ENCODE measurements at regions not wholly inside any gene's neighbourhood (a gene's known extent, or its start where the extent isn't known, plus 50 kb on each side); places are given as distances from the start of the nearest gene placed in this dataset.

DNA sequence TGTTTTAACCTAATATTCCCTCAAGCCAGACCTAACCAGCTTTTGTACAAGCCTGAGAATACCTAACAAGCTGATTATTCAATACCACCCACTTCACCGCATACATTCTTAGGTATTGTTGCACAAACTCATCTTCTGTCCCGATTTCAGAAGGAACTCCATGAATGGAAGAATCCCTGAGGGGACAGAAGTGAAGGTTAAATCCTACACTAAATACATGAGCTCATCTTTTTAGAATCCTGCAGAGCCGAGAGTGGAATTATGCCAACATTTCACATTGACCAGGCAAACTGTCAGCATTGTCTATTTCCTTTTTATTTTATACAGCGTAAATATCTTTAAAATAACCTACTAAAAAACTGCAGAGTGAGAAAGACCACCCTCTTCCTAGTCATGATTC lies 140.7 kb upstream of the PRICKLE1 start:
- H3K18ac ChIP-seq (ENCODE audit: low read length) = no peak overlapping the region
- no peak overlapping the region for H3K4me2 ChIP-seq (ENCODE audit: low read length)
- no peaks in the 10 kb centered on the region for H3K36me3 ChIP-seq (ENCODE audit: control insufficient read depth in 1 of 2, insufficient read depth in 2 of 2, low read length in 2 of 2)
- H3K4me3 ChIP-seq (ENCODE audit: low read depth, low read length) = no peak overlapping the region
- H2BK5ac ChIP-seq (ENCODE audit: low read depth, low read length, poor library complexity) = no peak overlapping the region
- no peaks in the 10 kb centered on the region for H3K79me2 ChIP-seq (ENCODE audit: control insufficient read depth, insufficient read depth, low read length, poor library complexity)
- H2AFZ ChIP-seq (ENCODE audit: insufficient read depth, low read length, poor library complexity) = no peak overlapping the region
- no peaks in the 10 kb centered on the region for H3K79me1 ChIP-seq (ENCODE audit: low read length)
- H3K23ac ChIP-seq (ENCODE audit: low read length) = no peak overlapping the region
- H2BK12ac ChIP-seq (ENCODE audit: low read length) = no peak overlapping the region
- H3K9ac ChIP-seq (ENCODE audit: low read length) = no peak overlapping the region
- no peaks in the 10 kb centered on the region for H3K4me1 ChIP-seq (ENCODE audit: control insufficient read depth in 1 of 2, insufficient read depth in 2 of 2, low read length in 2 of 2)
- no peak overlapping the region for H3K4ac ChIP-seq (ENCODE audit: low read depth, low read length)
- no peak overlapping the region for H4K8ac ChIP-seq (ENCODE audit: low read depth, low read length)
- no peak overlapping the region for H2BK120ac ChIP-seq (ENCODE audit: insufficient read depth, low read length, poor library complexity)
- peak; percentile 51 to 91 for DNase-seq
- H3K14ac ChIP-seq (ENCODE audit: low read length) = no peak overlapping the region
- no peak overlapping the region for H2AK5ac ChIP-seq (ENCODE audit: low read length)
- no peaks in the 10 kb centered on the region for H3K27me3 ChIP-seq (ENCODE audit: insufficient read depth, low read length)
- H4K91ac ChIP-seq (ENCODE audit: low read depth, low read length) = no peak overlapping the region
- WGBS (ENCODE audit: extremely low coverage, insufficient coverage, insufficient read length) = no CpG with 5 or more reads among the region's 4 CpGs
- no peak overlapping the region for H4K12ac ChIP-seq (ENCODE audit: low read depth, low read length)
- peaks cover 2% of the 10 kb centered on the region for H3K9me3 ChIP-seq (ENCODE audit: insufficient read depth, low read depth, low read length)
- peak overlapping the region; percentile 21 for H3K27ac ChIP-seq (ENCODE audit: low read depth, low read length)

DNA sequence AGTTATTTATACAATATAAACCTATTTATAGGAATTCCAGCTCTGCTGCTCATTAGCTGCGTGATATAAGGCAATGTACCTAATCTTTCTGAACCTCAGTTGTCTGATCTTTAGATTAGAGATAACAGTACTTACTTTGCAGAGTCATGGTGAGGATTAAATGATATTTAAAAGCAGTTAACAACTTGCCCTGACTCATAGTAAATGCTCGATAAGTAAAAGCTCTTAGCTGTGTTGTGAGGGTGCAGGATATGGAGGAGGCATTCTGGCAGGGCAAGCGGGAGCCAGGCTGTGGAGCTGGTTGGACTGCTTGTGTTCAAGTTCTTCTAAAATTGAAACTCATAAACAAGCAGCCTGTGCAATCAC lies 140.0 kb upstream of the PRICKLE1 start:
- H2AK5ac ChIP-seq (ENCODE audit: low read length) = no peak overlapping the region
- H3K18ac ChIP-seq (ENCODE audit: low read length) = no peak overlapping the region
- no peaks in the 10 kb centered on the region for H3K27me3 ChIP-seq (ENCODE audit: insufficient read depth, low read length)
- H3K4me3 ChIP-seq (ENCODE audit: low read depth, low read length) = no peak overlapping the region
- H3K9ac ChIP-seq (ENCODE audit: low read length) = no peak overlapping the region
- no peak overlapping the region for H4K12ac ChIP-seq (ENCODE audit: low read depth, low read length)
- no peak overlapping the region for H4K91ac ChIP-seq (ENCODE audit: low read depth, low read length)
- no peak overlapping the region for H4K8ac ChIP-seq (ENCODE audit: low read depth, low read length)
- H3K14ac ChIP-seq (ENCODE audit: low read length) = no peak overlapping the region
- WGBS (ENCODE audit: extremely low coverage, insufficient coverage, insufficient read length) = no CpG with 5 or more reads among the region's 3 CpGs
- no peak overlapping the region for H3K4ac ChIP-seq (ENCODE audit: low read depth, low read length)
- H3K79me2 ChIP-seq (ENCODE audit: control insufficient read depth, insufficient read depth, low read length, poor library complexity) = no peaks in the 10 kb centered on the region
- no peak overlapping the region for H3K27ac ChIP-seq (ENCODE audit: low read depth, low read length)
- H3K23ac ChIP-seq (ENCODE audit: low read length) = no peak overlapping the region
- H2BK5ac ChIP-seq (ENCODE audit: low read depth, low read length, poor library complexity) = no peak overlapping the region
- peaks cover 2% of the 10 kb centered on the region for H3K9me3 ChIP-seq (ENCODE audit: insufficient read depth, low read depth, low read length)
- no peak overlapping the region for H2AFZ ChIP-seq (ENCODE audit: insufficient read depth, low read length, poor library complexity)
- no peaks in the 10 kb centered on the region for H3K79me1 ChIP-seq (ENCODE audit: low read length)
- no peaks in the 10 kb centered on the region for H3K4me1 ChIP-seq (ENCODE audit: control insufficient read depth in 1 of 2, insufficient read depth in 2 of 2, low read length in 2 of 2)
- no peak overlapping the region for H3K4me2 ChIP-seq (ENCODE audit: low read length)
- DNase-seq = peak in 1 of 2 donors; percentile 38
- H3K36me3 ChIP-seq (ENCODE audit: control insufficient read depth in 1 of 2, insufficient read depth in 2 of 2, low read length in 2 of 2) = no peaks in the 10 kb centered on the region
- H2BK12ac ChIP-seq (ENCODE audit: low read length) = no peak overlapping the region
- H2BK120ac ChIP-seq (ENCODE audit: insufficient read depth, low read length, poor library complexity) = no peak overlapping the region

DNA sequence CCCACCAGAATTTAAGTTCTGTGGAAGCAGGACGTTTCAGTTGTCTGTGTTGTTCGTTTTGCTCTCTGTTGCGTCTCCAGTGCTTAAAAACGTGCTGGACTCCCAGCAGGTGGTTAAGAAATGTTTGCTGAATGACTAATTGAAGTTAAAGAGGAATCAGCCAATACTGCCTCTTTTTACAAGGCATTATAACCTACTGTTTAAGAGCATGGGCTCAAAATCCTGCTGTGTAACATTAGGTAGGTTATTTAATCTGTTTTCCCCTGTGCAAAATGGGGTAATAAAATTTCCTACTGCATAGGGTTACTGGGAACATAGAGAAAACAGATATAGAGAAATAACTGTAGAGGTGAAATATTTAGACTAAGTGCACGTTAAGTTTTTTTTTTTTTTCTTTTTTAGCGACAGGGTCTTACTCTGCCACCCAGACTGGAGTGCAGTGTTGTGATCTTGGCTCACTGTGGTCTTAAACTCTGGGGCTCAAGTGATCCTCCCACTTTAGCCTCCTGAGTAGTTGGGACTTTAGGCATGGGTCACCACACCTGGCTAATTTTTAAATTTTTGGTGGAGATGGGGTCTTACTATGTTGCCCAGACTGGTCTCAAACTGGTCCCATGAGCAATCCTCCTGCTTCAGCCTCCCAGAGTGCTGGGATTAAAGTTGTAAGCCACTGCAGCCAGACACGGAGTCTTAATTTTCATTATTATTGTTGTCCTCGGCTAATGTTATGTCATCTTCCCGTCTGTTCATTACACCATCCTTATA lies 139.4 kb upstream of the PRICKLE1 start:
- Histone ChIP-seq H3K4ac (ENCODE audit: low read depth, low read length) (no peak overlapping the region), H4K8ac (ENCODE audit: low read depth, low read length) (no peak overlapping the region), H3K4me1 (ENCODE audit: control insufficient read depth in 1 of 2, insufficient read depth in 2 of 2, low read length in 2 of 2) (no peaks in the 10 kb centered on the region), H3K9ac (ENCODE audit: low read length) (no peak overlapping the region), H2BK12ac (ENCODE audit: low read length) (no peak overlapping the region), H4K91ac (ENCODE audit: low read depth, low read length) (peak overlapping the region; percentile 64), H3K4me3 (ENCODE audit: low read depth, low read length) (no peak overlapping the region), H3K14ac (ENCODE audit: low read length) (no peak overlapping the region), H3K9me3 (ENCODE audit: insufficient read depth, low read depth, low read length) (peaks cover 2% of the 10 kb centered on the region), H3K79me2 (ENCODE audit: control insufficient read depth, insufficient read depth, low read length, poor library complexity) (no peaks in the 10 kb centered on the region), H3K4me2 (ENCODE audit: low read length) (no peak overlapping the region), H3K79me1 (ENCODE audit: low read length) (no peaks in the 10 kb centered on the region), H2AK5ac (ENCODE audit: low read length) (no peak overlapping the region), H2AFZ (ENCODE audit: insufficient read depth, low read length, poor library complexity) (no peak overlapping the region), H4K12ac (ENCODE audit: low read depth, low read length) (no peak overlapping the region), H3K36me3 (ENCODE audit: control insufficient read depth in 1 of 2, insufficient read depth in 2 of 2, low read length in 2 of 2) (no peaks in the 10 kb centered on the region), H3K27ac (ENCODE audit: low read depth, low read length) (no peak overlapping the region), H3K18ac (ENCODE audit: low read length) (no peak overlapping the region), H2BK120ac (ENCODE audit: insufficient read depth, low read length, poor library complexity) (no peak overlapping the region), H3K27me3 (ENCODE audit: insufficient read depth, low read length) (no peaks in the 10 kb centered on the region), H2BK5ac (ENCODE audit: low read depth, low read length, poor library complexity) (no peak overlapping the region), H3K23ac (ENCODE audit: low read length) (no peak overlapping the region)
- peak in 1 of 2 donors; percentile 51 for DNase-seq
- no CpG with 5 or more reads among the region's 9 CpGs for WGBS (ENCODE audit: extremely low coverage, insufficient coverage, insufficient read length)

DNA sequence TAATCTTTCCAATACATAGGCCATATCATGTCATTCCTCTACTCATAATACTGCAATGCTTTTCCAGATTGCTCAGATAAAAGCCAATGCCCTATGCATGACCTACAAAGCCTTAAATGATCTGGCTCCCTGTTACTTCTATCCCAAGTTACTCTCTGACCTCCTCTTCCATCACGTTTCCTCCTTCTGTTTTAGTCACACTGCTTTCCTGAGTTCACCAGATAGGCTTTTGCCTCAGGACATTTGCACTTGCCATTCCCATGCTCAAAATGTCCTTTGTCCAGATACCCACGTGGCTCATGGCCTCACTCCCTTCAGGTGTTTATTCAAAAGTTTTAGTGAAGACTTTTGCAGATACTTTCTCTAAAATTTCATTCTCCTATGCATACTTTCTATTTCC lies 138.7 kb upstream of the PRICKLE1 start:
- Histone ChIP-seq H3K27me3 (ENCODE audit: insufficient read depth, low read length) (no peaks in the 10 kb centered on the region), H4K8ac (ENCODE audit: low read depth, low read length) (no peak overlapping the region), H3K4me3 (ENCODE audit: low read depth, low read length) (no peak overlapping the region), H3K18ac (ENCODE audit: low read length) (no peak overlapping the region), H2AFZ (ENCODE audit: insufficient read depth, low read length, poor library complexity) (no peak overlapping the region), H3K9ac (ENCODE audit: low read length) (no peak overlapping the region), H3K23ac (ENCODE audit: low read length) (no peak overlapping the region), H3K27ac (ENCODE audit: low read depth, low read length) (no peak overlapping the region), H2BK5ac (ENCODE audit: low read depth, low read length, poor library complexity) (no peak overlapping the region), H4K91ac (ENCODE audit: low read depth, low read length) (no peak overlapping the region), H3K9me3 (ENCODE audit: insufficient read depth, low read depth, low read length) (peaks cover 2% of the 10 kb centered on the region), H3K79me2 (ENCODE audit: control insufficient read depth, insufficient read depth, low read length, poor library complexity) (no peaks in the 10 kb centered on the region), H3K79me1 (ENCODE audit: low read length) (no peaks in the 10 kb centered on the region), H3K4me2 (ENCODE audit: low read length) (no peak overlapping the region), H2BK120ac (ENCODE audit: insufficient read depth, low read length, poor library complexity) (no peak overlapping the region), H3K4ac (ENCODE audit: low read depth, low read length) (no peak overlapping the region), H3K36me3 (ENCODE audit: control insufficient read depth in 1 of 2, insufficient read depth in 2 of 2, low read length in 2 of 2) (no peaks in the 10 kb centered on the region), H2BK12ac (ENCODE audit: low read length) (no peak overlapping the region), H3K14ac (ENCODE audit: low read length) (no peak overlapping the region), H3K4me1 (ENCODE audit: control insufficient read depth in 1 of 2, insufficient read depth in 2 of 2, low read length in 2 of 2) (no peaks in the 10 kb centered on the region), H2AK5ac (ENCODE audit: low read length) (no peak overlapping the region), H4K12ac (ENCODE audit: low read depth, low read length) (no peak overlapping the region)
- DNase-seq = peak in 1 of 2 donors; percentile 39
- no CpG with 5 or more reads among the region's 2 CpGs for WGBS (ENCODE audit: extremely low coverage, insufficient coverage, insufficient read length)

Measured in trophoblast cell (in vitro differentiated cells and primary cell).